ENCODE measurements at regions not wholly inside any gene's neighbourhood (a gene's known extent, or its start where the extent isn't known, plus 50 kb on each side); places are given as distances from the start of the nearest gene placed in this dataset.

DNA sequence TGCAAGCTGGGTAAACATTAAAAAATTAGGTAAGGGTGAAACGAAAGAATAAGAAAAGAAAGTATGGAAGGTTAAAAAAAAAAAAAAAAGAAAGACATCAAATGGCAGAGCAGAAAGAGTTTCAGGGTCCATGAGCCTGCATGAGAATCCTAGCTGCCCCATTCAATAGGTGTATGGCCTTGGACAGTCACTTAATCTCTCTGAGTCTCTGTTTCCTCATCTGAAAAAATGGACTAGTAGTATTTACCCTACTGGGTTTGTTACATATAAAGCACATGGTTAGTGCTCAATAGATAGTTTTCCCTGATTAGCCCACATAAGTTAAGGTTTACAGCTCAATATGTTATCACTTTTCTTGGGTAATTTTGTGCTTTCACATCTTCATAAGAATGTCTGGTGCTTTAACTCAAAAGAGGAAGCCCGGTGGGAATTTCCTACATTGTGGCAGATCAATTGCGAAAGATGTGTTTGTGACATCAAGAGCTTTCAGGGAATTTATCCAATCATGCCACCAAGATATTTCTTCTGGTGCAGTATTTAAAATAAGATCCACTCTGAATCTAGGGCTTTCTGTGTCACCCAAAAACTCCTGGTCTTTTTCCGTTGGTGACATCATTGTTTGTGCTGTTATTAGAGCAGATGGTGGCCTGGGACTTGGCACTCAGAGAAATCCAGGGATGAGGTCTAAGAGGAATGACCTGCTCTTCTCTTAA is 57.2 kb upstream of the UBE2E1 start:
- peak; percentile 23 for DNase-seq

DNA sequence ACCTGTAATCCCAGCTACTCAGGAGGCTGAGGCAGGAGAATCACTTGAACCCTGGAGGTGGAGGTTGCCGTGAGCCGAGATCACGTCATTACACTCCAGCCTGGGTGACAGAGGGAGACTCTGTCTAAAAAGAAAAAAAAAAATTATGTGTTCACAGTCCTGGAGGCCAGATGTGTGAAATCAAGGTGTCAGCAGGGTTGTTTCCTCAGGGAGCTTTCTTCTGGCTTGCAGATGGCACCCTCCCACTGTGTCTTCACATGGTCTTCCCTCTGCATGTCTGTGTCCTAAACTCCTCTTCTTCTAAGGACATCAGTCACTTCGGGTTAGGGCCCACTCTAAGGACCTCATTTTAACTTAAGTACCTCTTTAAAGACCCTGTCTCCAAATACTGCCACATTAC is 56.1 kb upstream of the UBE2E1 start:
- no peak for DNase-seq

DNA sequence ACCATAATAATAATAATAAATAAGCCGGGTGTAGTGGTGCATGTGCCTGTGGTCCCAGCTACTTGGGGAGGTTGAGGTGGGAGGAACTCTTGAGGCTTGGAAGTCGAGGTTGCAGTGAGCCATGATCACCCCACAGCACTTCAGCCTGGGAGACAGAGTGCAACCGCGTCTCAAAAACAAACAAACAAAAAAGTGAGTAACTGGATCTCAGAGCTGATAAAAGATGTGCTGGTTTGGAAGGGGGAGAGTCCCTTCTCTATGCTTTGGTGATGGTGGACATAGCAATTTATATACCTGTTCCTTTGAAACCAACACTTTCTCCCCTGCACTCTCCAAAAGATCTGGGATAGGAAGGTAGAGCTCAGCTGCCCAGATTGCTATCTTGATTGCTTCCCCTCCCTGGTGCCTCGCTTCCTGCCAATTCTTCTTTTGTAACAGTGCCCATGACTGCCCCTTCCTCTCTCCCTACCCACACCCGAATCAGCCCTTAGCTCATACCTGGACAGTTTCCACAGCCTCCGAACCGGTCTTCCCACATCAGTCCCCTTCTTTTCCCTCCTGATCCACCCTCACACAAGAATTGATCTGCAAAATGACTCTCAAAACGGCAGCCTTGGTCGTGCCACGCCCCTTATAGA is 55.1 kb upstream of the UBE2E1 start:
- DNase-seq = no peak

DNA sequence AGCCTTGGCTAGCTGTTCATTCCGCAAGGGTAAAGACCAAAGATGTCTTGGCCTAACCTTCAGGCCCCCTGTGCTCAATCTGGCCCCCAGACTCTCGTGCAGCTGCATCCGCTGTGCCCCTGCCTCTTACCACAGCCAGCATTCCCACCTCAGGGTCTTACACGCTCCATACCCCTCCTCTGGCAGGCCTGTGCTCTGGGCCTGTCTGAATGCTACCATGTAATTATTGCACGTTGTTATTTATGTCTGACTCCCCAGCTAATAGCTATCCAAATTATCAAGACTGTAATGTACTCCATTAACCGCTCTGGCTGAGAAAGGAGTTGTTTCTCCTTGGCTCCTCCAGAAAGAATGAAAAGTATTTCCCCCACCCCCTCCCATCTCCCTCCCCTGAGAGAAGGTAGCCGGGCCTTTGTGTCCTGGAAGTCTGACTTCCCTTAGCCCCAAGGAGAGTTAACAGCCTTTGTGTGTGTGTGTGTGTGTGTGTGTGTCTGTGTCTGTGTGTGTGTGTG is 54.5 kb upstream of the UBE2E1 start:
- no peak for DNase-seq

DNA sequence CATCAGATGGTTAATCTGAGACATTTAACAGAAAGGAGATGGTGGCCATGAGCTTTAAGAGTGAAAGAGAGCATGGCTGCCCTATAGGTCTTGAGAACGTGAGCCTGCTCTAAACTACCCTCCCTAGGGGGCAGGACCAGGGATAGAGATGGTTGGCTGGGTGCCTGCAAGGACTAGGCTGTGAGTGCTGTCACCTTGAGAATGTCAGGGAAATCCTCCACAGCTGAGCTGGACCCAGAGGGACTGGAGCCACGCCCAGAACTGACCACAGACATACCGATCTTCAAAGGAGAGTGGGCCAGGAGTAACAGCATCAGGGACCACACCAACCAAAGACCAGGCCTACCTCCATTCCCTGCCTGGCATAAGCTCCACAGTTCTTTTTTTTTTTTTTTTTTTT is 53.6 kb upstream of the UBE2E1 start:
- DNase-seq = no peak

DNA sequence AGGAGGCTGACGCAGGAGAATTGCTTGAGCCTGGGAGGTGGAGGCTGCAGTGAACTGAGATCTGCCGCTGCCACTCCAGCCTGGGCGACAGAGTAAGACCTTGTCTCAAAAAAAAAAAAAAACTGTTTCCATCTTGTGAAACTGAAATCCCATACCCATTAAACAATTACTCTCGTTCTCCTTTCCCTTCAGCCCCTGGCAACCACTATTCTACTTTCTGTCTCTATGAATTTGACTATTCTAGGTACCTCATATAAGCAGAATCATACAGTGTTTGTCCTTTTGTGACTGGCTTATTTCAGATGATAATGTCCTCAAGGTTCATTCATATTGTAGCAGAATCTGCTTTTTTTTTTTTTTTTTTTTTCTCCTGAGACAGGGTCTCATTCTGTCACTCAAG is 51.5 kb upstream of the UBE2E1 start:
- no peak for DNase-seq
